Stimulated activated CD4-positive, alpha-beta T cell treated with anti-CD3 and anti-CD28 coated beads, Interleukin-12 subunit alpha, Interleukin-12 subunit beta, amount 100 ng/mL, for 48 hours (primary cell): ENCODE measurements at regions not wholly inside any gene's neighbourhood (a gene's known extent, or its start where the extent isn't known, plus 50 kb on each side); places are given as distances from the start of the nearest gene placed in this dataset.
"Not testable (repeated sequence)": the region's sequence is repeated elsewhere in the genome, so short reads cannot be mapped to it uniquely, and the experiment has no call there.

Experiments used
- DNase-seq, 3 donors: peaks; one replicate each; pipeline ENCODE4 v3.0.0-alpha.2; 2020; ENCODE audit warnings: low read depth in 2 of 3, low spot score in 1 of 3

DNA sequence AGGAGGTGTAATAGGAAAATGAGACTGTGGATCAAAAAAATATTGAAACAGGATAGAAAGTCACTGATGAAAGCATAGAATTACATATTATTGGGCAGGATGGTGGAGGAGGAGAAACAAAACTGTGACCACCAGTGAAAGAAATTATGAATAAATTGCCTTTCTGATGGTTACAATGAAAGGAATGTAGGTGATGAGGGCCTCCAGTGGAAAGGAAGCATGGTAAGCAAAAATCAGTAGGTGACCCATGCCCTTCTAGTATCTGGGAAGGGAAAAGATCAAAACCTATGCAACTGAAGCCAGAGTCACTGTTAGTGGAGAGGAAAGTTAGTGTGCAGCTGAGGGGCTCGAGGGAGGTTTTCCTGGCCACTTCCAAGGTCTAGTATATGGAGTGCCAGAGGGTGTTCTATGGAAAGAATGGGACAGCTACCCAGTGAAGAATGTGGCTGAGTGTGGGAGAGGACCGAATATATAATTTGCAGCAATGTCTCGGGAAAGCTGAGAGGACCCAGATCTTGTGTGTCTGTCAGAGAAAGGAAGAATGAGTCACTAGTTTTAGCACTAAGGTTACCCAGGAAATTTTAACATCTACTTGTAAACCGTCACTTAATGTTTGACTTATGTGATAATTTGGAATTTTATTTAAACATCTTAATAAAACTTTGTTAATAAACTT is 146.2 kb downstream of the NFKBIZ start:
- no peak for DNase-seq

DNA sequence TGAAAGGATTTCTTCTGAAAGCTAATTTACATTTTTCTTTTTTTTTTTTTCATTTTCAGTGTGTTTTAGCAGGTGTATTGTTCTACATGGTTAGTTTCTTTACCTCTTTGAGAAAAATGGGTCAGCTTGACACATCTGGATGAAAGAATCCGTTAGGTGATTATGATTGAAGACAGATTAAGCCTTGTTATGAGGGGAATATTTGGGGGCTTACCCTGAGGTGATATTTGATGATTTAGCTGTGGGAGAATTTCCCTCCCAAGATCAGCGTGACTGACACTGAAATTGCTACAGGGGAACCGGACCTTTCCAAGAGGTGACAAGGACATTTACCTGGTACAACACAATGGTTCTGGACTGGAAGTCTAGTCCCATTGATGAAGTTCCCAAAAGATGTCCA is 147.5 kb downstream of the NFKBIZ start:
- no peak for DNase-seq

DNA sequence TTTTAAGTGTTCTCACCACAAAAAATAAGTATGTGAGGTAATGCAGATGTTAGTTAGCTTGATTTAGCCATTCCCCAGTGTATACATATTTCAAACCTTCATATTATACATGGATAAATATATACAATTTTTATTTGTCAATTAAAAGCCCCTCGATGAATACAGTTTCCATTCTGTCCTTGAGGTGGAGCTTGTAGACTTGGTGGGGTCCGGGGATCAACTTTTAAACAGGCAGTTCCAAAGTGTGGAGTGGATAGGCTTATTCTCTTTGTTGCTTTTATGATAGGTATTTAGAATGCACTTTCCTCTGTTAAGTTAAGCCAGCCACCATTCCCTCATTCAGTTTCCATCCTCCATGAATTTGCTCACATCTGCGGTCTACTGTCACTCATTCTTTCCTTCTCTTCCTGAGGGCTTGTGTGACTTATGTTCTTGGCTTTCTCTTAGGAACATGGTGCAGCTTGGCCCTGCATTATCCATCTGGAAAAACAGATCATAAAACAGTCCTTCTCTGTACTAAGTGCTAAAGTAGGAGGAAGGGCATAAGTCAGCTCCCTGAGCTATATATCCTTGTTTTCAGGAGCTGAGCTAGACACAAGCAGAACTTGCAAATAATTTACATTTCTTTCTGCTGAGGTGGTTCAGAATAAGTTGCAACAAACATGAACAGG is 149.1 kb downstream of the NFKBIZ start:
- no peak for DNase-seq

DNA sequence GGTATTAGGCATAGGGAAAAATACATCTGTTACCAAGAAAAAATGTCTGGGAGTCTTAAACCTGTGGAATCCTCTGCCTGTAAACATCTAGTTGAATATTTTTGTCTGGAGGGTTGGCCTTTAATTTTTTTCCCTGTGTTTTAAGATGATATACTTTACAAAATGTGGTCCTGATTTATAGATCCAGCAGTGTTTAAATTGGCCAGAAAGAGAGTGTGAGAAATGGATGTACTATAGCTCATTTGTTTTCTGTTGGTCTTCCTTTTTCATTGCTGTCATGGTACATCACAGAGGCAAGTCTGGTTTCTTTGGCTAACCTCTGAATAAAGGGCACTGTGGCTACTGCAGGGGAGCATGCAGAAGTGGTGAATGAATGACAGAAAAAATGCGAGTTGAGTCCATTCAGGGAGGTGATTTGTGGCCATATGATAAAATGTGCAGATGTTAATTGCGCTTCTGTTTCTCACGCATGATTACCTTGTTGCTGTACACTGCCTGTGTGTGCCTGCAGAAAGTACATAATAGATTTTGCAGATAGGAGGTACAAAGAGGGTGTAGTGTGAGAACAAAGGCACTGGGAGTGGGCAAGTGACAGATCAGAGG is 150.0 kb downstream of the NFKBIZ start:
- DNase-seq: no peak

DNA sequence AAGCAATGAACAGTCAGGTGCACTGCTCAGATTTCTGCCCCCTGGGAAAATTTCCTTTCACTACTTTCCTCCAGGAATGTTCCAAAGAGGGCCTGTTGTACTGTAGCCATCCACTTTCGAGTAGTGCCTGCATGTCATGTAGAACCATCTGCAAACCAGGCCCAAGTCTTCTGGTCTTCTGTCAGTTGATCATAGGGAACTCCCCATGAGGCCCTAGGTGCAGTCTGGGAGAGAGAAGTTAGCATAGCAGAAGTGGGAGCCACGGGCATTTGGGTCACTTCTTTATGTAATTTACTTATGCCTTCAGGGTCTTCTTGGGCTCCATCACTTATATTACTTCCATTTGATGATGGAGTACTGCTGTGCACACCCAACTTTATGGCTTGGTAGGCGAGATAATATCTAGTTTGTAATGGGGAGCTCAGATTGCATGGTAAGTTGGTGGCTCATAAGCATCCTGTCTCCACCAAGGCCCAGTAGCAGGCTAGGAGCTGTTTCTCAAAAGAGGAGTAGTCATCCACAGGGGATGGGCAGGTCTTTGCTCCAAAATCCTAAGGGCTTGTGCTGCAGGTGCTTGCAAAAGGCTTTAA is 151.4 kb downstream of the NFKBIZ start:
- no peak for DNase-seq

DNA sequence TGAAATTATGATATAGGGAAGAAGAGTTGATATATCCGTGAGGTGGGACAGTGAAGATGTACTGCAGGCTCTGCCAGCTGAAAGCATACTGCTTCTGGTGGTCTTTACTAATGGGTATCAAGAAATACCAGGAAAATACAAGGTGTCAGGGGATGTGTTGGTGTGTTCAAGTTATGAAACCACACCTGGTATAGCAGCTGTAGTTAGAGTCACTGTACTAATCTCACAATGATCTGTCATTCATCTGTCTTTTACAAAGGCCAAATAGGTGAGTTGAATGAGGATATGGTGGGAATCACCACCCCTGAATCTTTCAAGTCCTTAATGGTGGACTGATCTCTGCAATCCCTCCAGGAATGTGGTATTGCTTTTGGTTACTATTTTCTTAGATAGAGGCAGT is 152.7 kb downstream of the NFKBIZ start:
- no peak for DNase-seq

DNA sequence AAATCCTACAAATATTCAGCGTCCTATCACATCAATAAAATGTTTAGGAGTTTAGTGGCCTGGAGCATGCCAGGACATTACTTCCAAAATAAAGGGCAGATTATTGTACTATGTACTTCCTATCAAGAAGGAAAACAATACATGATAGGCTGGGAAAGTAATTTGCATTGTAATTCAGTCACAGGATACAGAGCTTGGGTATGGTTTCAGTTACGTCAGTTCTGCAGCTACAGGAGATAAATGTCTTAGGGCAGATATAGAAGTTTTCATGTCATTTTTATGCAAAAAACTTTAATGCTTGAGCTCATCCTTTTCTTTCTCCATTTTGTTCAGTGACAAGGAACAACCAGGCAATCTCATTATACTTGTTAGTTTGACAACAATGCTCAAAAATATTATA is 155.2 kb downstream of the NFKBIZ start:
- no peak for DNase-seq

DNA sequence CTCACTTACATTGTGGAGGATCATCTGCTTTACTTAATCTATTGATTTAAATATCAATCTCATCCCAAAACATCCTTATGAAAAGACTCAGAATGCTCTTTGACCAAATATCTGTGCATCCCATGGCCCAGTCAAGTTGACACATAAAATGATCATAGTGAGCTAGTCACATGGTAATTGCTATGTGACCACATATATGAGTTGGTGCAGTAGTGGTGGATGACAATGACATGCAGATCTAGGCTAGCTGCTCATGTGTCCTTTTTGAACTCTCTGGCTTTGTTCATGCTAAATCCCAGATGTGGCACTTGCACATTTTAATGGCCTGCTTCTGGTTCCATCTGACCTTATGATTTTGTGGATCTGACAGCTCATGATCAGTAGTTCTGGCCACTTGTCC is 156.2 kb downstream of the NFKBIZ start:
- DNase-seq: no peak

DNA sequence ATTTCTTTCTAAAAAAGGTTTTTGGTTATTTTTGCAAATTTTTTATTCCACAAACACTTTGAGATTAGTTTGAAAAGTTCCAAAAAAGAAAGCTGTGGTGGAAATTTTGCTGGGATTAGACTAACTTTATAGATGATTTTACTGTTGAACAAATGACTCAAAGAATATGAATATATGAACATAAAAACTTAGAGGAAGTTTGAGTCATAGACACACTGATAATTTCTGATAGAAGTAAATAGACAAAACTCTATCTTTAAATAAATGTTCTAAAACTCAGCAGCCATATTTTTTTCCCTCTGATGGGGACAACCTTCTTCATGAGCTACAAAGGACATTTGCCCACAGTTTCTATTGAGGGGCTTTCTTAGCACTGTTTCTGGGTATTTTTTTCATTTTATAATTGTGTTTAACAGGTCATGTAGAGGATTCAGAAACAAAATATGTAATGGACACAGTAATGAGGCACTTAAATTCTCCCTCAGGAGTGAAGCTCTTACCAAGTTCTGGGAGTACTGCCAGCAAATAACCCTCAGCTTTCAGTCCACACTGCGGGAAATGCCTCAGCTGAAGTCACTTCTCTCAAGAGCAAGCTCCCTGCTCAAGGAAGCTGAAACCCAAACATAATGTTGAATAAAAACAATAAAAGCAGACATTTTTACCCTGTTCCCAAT is 157.6 kb downstream of the NFKBIZ start:
- no peak for DNase-seq

DNA sequence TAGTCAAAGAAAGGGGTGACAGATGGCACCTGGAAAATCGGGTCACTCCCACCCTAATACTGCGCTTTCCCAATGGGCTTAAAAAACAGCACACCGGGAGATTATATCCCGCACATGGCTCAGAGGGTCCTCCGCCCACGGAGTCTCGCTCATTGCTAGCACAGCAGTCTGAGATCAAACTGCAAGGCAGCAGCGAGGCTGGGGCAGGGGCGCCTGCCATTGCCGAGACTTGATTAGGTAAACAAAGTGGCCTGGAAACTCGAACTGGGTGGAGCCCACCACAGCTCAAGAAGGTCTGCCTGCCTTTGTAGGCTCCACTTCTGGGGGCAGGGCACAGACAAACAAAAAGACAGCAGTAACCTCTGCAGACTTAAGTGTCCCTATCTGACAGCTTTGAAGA is 159.1 kb downstream of the NFKBIZ start:
- not testable (repeated sequence) for DNase-seq

DNA sequence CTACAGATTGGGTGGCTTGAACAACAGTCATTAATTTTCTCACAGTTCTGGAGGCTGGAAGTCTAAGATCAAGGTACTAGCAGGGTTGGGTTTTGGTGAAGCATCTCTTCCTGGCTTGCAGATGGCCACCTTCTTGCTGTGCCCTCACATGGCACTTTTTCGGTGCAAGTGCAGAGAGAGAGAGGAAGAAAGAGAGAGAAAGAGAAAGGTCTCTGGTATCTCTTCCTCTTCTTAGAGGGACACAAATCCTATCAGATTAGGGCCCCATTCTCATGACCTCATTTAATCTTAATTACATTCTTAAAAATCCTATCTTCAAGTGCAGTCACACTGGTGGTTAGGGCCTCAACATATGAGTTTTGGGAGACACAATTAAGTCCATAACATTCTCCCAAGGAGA is 167.1 kb downstream of the NFKBIZ start:
- DNase-seq: no peak

DNA sequence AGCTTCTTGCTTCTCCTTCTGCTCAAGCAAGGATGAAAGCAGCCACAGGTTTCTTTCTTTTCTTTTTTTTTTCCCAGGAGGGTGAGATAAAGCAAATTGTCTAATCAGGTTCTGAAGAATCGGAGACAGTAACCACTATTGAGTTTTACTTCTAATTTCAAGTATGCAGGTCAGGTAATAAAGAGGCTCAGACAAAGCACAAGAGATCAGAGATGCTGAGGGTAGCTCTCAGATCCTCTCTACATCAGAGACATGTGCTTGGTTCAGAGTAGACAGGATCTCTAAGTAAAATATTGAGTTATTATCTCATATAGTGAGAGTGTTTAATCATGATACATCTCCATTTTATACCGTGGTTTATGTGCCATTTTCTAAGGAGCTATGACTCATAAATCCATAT is 168.5 kb downstream of the NFKBIZ start:
- no peak for DNase-seq

DNA sequence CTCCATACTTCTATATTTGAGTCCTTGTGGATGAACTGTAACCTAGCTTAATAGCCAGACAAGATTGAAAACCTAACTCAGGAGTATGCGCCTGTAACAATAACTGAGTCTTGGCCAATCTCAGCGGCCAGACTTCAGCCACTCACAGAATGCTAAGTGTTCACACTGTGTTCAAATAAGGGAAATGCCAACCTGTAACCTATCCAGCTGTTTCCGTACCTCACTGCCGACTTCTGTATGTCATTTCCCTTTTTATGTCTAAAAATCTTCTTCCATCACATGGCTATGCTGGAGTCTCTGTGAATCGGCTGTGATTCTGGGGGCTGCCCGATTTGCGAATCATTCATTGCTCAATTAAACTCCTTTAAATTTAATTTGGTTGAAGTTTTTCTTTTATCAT is 169.2 kb downstream of the NFKBIZ start:
- DNase-seq: no peak

DNA sequence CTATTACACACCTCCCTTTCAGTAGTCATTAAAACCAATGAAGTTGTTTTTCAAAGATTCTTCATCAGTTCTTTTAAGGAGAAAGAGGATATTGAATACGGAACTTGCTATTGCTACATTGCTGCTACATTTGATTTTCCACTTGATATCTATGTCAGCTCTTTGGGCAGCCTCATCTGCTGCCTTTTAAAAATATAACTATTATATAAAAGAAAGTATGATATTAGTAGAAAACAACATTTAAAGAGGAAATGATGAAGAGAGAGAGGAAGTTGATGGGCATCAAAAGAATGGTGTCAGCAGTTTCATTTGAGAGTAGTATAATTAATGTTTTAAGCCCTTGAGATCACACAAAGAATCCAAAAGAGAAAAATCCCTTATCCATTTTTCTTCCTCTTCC is 171.4 kb downstream of the NFKBIZ start:
- no peak for DNase-seq

DNA sequence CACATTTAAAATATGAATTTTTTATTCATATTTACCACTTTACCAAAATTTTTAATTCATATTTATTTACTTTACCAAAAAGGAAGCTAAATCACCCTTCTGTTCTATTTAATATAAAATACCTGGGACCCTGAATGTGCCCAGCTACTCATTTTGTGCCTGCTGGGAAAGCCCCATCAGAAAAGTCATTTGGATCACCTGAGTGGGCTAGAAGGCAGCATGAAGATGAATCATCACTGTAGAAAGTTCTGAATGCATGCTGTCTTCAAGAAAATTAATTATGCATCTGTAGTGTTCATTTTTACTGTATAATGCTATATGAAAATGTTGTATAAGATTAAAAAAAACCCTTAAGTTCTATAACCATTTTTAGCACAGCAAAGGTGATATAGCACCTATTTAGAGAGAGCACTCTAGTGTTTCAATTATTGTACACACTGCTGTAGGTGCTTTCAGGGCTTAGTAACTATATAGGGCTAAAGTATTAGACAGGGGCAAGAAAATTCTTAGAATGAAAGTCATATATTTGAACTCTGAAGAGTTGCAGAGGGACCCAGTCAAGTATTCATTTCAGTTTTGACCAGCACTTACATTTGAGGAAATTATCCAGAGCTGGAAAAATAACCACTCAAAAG is 175.1 kb downstream of the NFKBIZ start:
- peak in 1 of 3 donors; percentile 3 for DNase-seq

DNA sequence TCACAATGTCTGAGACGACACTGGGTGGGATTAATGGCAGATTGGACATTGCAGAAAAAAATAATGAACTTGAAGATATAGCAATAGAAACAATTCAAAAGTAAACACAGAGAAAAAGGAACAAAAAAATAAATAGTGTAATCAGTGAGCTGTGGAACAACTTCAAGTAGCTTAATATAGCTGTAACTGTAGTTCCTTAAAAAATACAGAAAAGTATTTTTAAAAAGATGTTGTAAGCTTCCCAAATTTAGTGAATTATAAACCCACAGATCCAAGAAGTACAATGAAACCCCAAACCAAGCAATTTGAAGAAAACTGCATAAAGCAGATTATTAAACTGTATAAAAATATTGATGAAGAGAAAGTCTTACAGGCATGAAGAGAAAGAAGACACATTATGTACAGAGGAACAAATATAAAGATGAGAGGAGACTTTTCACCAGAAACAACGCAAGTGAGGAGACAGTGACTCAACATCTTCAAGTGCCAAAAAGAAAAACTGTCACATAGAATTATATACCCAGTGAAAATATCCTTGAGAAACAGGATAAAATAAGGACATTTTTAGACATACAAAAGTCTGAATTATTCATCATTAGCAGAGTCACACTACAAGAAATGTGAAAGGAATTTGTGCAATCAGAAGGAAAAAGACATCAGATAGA is 176.4 kb downstream of the NFKBIZ start:
- no peak for DNase-seq

DNA sequence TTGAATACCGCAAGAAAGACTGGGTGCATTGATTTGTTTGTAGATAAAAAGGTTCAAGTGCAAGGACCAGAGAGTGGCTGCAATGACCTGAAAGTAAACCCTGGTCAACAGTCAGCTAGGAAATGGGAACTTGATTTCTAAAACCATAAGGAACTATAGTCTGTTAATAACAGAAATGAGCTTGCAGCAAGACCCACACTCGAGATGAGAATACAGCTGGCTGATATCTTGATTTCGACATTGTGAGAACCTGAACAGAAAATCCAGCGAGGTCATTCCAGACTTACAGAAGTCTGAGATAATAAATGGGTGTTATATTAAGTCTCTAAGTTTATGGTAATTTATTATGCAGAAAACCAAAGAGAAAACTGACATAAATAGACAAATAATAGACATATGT is 177.3 kb downstream of the NFKBIZ start:
- no peak for DNase-seq

DNA sequence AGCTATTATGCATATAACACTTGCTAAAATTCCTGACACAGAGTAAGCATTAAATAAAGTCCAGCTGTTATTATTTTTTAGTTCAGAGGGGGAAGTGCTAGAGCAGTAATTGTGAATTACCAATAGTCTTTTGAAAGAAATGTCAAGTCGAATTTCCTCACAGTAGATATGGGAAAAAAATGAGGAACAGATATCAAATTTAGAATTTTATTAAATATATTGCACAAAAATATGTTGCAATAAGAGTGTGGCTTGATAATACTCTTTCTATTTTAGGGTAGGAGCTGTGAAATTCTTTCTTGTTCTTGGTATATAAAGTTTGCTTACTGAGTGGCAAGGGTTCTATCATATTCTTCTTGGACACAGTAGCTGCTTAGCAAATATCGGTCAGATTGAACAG is 181.3 kb downstream of the NFKBIZ start:
- DNase-seq: no peak

DNA sequence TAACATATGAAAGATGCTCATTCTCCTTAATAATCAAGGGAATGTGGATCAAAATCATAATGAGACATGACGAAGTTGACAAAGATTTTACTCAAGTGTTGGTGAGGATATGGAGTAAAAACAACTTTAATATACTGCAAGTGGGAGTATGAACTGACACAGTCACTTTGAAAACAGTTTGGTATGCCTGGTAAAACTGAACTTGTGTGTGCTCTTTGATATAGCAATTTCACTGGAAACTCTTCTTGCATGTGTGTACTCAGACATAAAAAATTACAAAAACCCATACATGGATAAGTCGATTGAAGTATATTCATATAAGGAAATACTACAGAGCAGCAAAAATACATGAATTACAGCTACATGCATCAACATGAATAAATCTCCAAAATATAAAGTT is 182.5 kb downstream of the NFKBIZ start:
- no peak for DNase-seq

DNA sequence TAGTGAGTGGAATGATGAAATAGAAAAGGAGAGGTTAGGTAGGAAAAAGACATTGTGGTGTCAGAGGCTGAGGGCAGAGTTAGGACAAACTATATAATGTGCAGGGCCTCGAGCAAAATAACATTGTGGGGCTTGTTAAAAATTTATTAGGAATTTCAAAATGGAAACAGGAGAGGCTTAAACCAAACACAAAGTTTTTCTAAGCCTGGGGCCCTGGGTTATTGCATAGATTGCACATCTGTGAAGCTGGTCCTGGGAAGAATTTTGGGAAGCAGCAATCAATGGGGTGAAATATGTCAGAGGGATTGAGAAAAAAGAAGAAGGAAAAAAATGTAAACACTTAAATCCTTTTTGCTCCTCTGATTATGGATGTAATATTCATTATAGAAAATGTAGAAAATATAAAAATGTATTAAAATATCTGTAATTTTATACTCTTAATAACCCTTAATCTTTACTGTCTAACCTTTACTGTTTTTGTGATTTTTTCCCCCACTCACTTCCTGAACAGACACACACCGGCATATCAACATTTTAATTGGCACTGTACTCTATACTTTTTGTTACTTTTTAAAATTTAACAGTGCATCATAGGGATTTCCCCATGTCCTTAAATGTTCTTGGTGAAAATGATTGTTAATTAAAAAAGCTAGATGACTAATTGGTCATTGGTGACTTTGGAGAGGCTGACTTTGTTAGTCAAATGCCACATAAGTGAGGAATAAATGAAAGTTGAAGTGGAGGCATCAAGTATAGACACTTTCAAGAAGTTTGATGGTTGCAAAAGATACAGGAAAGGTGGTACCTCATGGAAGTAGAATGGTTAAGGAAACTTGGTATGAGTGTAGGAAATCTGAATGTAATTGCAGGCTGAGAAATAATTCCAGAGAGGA is 183.4 kb downstream of the NFKBIZ start:
- no peak for DNase-seq
